ENCODE measurements at regions not wholly inside any gene's neighbourhood (a gene's known extent, or its start where the extent isn't known, plus 50 kb on each side); places are given as distances from the start of the nearest gene placed in this dataset.

GRCh38 chr6:170023620-170024521, 267.0 kb downstream of the DLL1 start:
- ChIA-PET POLR2A (no interaction called here), CTCF (no interaction called here)
- dilution Hi-C loops (cut with MboI; ENCODE audit: extremely low pct_ligation_motif_present, low sequenced_read_pairs) (no loop called here), intact Hi-C loops (cut with micrococcal nuclease) (no loop called here)
- no peaks in the 10 kb centered on the region for H3K36me3 ChIP-seq (ENCODE audit: control insufficient read depth in 2 of 2, extremely low read depth in 1 of 2, insufficient read depth in 2 of 2, low read length in 2 of 2)
- no peak overlapping the region for H3K4me3 ChIP-seq (replicated peaks in 1 of 3; ENCODE audit: insufficient read depth in 1 of 3, low read depth in 1 of 3, low read length in 3 of 3)
- no peak overlapping the region for H3K4me2 ChIP-seq (ENCODE audit: insufficient read depth, low read length)
- H3K9me1 ChIP-seq (replicated peaks; ENCODE audit: control insufficient read depth, extremely low read depth, insufficient read depth, low read length), result no peaks in the 10 kb centered on the region
- no peaks in the 10 kb centered on the region for H3K79me2 ChIP-seq (ENCODE audit: control insufficient read depth, insufficient read depth, low read length)
- H3K9me3 ChIP-seq (replicated peaks; ENCODE audit: control insufficient read depth, insufficient read depth, low read length), result no peaks in the 10 kb centered on the region
- H3K9ac ChIP-seq (replicated peaks; ENCODE audit: extremely low read depth, insufficient read depth, low read length), result no peak overlapping the region
- no peak for DNase-seq (ENCODE audit: low read depth, low spot score)
- no peaks in the 10 kb centered on the region for H3K27me3 ChIP-seq (ENCODE audit: control insufficient read depth in 2 of 2, insufficient read depth in 2 of 2, low read length in 2 of 2)
- no TSS peak for BruUV-seq (replicated peaks)
- no peaks in the 10 kb centered on the region for H4K20me1 ChIP-seq (replicated peaks; ENCODE audit: control insufficient read depth, extremely low read depth, insufficient read depth, low read length)
- no peak overlapping the region for H2AFZ ChIP-seq (ENCODE audit: low read depth, low read length)
- no peak for TF ChIP-seq POLR2AphosphoS5 (IDR thresholded peaks at IDR 0.05; ENCODE audit: insufficient read depth, low read depth, low read length)
- no peak for TF ChIP-seq POLR2A (IDR thresholded peaks at IDR 0.05; ENCODE audit: low read depth, low read length)
- H3K4me1 ChIP-seq (ENCODE audit: control insufficient read depth, extremely low read depth, insufficient read depth, low read length), result no peaks in the 10 kb centered on the region
- H3K27ac ChIP-seq (ENCODE audit: insufficient read depth, low read depth, low read length), result no peak overlapping the region
- FAIRE-seq, result no peak

GRCh38 chr6:170022827-170023619, 267.9 kb downstream of the DLL1 start:
- intact Hi-C loops (cut with micrococcal nuclease) (no loop called here), dilution Hi-C loops (cut with MboI; ENCODE audit: extremely low pct_ligation_motif_present, low sequenced_read_pairs) (no loop called here)
- Histone ChIP-seq H3K4me2 (ENCODE audit: insufficient read depth, low read length) (no peak overlapping the region), H2AFZ (ENCODE audit: low read depth, low read length) (no peak overlapping the region), H3K4me1 (ENCODE audit: control insufficient read depth, extremely low read depth, insufficient read depth, low read length) (no peaks in the 10 kb centered on the region), H3K9me1 (replicated peaks; ENCODE audit: control insufficient read depth, extremely low read depth, insufficient read depth, low read length) (no peaks in the 10 kb centered on the region), H3K9me3 (replicated peaks; ENCODE audit: control insufficient read depth, insufficient read depth, low read length) (no peaks in the 10 kb centered on the region), H3K4me3 (replicated peaks in 1 of 3; ENCODE audit: insufficient read depth in 1 of 3, low read depth in 1 of 3, low read length in 3 of 3) (no peak overlapping the region), H3K79me2 (ENCODE audit: control insufficient read depth, insufficient read depth, low read length) (no peaks in the 10 kb centered on the region), H3K27ac (ENCODE audit: insufficient read depth, low read depth, low read length) (no peak overlapping the region), H3K27me3 (ENCODE audit: control insufficient read depth in 2 of 2, insufficient read depth in 2 of 2, low read length in 2 of 2) (no peaks in the 10 kb centered on the region), H3K9ac (replicated peaks; ENCODE audit: extremely low read depth, insufficient read depth, low read length) (no peak overlapping the region), H4K20me1 (replicated peaks; ENCODE audit: control insufficient read depth, extremely low read depth, insufficient read depth, low read length) (no peaks in the 10 kb centered on the region), H3K36me3 (ENCODE audit: control insufficient read depth in 2 of 2, extremely low read depth in 1 of 2, insufficient read depth in 2 of 2, low read length in 2 of 2) (no peaks in the 10 kb centered on the region)
- DNase-seq (ENCODE audit: low read depth, low spot score) (no peak), FAIRE-seq (no peak)
- TF ChIP-seq FOS (IDR thresholded peaks at IDR 0.05; ENCODE audit: borderline replicate concordance, insufficient read depth, low read length) (no peak), GATA2 (IDR thresholded peaks at IDR 0.05; ENCODE audit: insufficient read depth, insufficient read length, low read depth, low read length) (no peak), CTCF (IDR thresholded peaks at IDR 0.05; ENCODE audit: extremely low read depth in 1 of 2, insufficient read depth in 1 of 2, low read depth in 1 of 2, low read length in 2 of 2) (no peak), MYC (IDR thresholded peaks at IDR 0.05; ENCODE audit: low read depth, low read length) (no peak), POLR2AphosphoS5 (IDR thresholded peaks at IDR 0.05; ENCODE audit: insufficient read depth, low read depth, low read length) (no peak), MAX (IDR thresholded peaks at IDR 0.05; ENCODE audit: insufficient read depth, insufficient read length) (no peak), EZH2 (IDR thresholded peaks at IDR 0.05; ENCODE audit: borderline replicate concordance, low read depth, low read length, severe bottlenecking) (no peak), POLR2A (IDR thresholded peaks at IDR 0.05; ENCODE audit: low read depth, low read length) (no peak), JUN (IDR thresholded peaks at IDR 0.05; ENCODE audit: borderline replicate concordance, insufficient read depth, insufficient read length, low read depth) (no peak)
- no TSS peak for BruUV-seq (replicated peaks)
- POLR2A ChIA-PET, result no interaction called here
- CTCF ChIA-PET, result interaction anchor here (1.2 kb wide), 1 partner anchor 191 kb away, joined by 4 read pairs; no protein-coding TSS in a partner anchor
